Suprapubic skin (tissue), 3 donors: ENCODE measurements at regions not wholly inside any gene's neighbourhood (a gene's known extent, or its start where the extent isn't known, plus 50 kb on each side); places are given as distances from the start of the nearest gene placed in this dataset.

ENCODE experiments used
- POLR2AphosphoS5 ChIP-seq, 3 donors: sonication (generic); formaldehyde crosslinking; IDR thresholded peaks; one replicate each; pipeline ENCODE4 v1.6.1; 2017; ENCODE audit warnings: antibody characterized with exemption in 3 of 3
- TF ChIP-seq, protein P1 (sequence below), 2 donors: fragments of 200-600 bp in 1 of 2; fragments of 450-650 bp in 1 of 2; sonication (generic) in 1 of 2; IDR thresholded peaks; one replicate each; pipeline ENCODE4 v1.5.1; 2016 to 2019; ENCODE audit warnings: antibody characterized with exemption in 2 of 2, mild to moderate bottlenecking in 1 of 2, moderate library complexity in 1 of 2

DNA sequence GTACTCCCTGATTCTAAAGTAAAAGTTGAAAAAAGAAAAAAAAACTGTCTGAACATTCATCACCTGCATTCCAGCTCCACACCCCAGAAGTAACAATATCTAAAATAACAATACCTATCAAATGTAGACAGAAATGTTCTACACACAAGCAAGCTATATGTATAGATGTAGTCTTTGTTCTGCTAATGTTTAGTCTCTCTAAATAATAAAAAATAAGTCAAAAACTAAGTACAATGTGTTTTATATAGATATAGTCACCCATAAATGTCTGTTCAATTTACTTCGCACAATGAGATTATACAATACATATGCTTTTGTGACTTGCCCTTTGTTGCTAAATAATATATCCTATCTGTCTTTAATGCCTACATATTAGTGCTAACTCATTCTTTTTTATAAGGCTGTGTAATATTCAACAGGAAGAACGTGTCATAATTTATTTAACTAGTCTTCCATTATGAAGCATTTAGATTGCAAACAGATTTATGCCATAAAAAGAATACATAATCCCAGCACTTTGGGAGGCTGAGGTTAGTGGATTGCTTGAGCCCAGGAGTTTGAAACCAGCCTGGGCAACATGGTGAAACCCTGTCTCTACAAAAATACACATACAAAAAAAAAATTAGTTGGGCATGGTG is 216.2 kb upstream of the ZNF217 start:
- no peak for TF ChIP-seq POLR2AphosphoS5 (IDR thresholded peaks at IDR 0.05)
- TF ChIP-seq, protein P1, sequence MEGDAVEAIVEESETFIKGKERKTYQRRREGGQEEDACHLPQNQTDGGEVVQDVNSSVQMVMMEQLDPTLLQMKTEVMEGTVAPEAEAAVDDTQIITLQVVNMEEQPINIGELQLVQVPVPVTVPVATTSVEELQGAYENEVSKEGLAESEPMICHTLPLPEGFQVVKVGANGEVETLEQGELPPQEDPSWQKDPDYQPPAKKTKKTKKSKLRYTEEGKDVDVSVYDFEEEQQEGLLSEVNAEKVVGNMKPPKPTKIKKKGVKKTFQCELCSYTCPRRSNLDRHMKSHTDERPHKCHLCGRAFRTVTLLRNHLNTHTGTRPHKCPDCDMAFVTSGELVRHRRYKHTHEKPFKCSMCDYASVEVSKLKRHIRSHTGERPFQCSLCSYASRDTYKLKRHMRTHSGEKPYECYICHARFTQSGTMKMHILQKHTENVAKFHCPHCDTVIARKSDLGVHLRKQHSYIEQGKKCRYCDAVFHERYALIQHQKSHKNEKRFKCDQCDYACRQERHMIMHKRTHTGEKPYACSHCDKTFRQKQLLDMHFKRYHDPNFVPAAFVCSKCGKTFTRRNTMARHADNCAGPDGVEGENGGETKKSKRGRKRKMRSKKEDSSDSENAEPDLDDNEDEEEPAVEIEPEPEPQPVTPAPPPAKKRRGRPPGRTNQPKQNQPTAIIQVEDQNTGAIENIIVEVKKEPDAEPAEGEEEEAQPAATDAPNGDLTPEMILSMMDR (IDR thresholded peaks at IDR 0.05) = no peak
